H9 (cell line): ENCODE measurements at regions not wholly inside any gene's neighbourhood (a gene's known extent, or its start where the extent isn't known, plus 50 kb on each side); places are given as distances from the start of the nearest gene placed in this dataset.
"Not testable (repeated sequence)": the region's sequence is repeated elsewhere in the genome, so short reads cannot be mapped to it uniquely, and the experiment has no call there.

ENCODE experiments used
- DNase-seq: peaks from one replicate; pipeline ENCODE4 v3.0.0-alpha.2; 2017
- H2AFZ ChIP-seq: one replicate; pipeline ENCODE4 v1.6.1; 2013; ENCODE audit warnings: mild to moderate bottlenecking, low read length, control low read depth, moderate library complexity
- H2AK5ac ChIP-seq: 2 replicates; pipeline ENCODE4 v1.6.1; 2013; ENCODE audit warnings: low read length, control low read depth, mixed read lengths; ENCODE audit not compliant: insufficient read length
- H2BK120ac ChIP-seq: one replicate; pipeline ENCODE4 v1.6.1; 2013; ENCODE audit warnings: low read depth, mild to moderate bottlenecking, low read length, control low read depth, inconsistent platforms; ENCODE audit not compliant: poor library complexity, severe bottlenecking
- H2BK12ac ChIP-seq: 2 replicates; pipeline ENCODE4 v1.6.1; 2013; ENCODE audit warnings: low read length, control low read depth, mixed read lengths, low read depth; ENCODE audit not compliant: insufficient read length
- H2BK15ac ChIP-seq: 2 replicates; pipeline ENCODE4 v1.6.1; 2013; ENCODE audit warnings: low read depth, low read length, control low read depth
- H2BK20ac ChIP-seq: one replicate; pipeline ENCODE4 v1.6.1; 2013; ENCODE audit warnings: low read depth, mild to moderate bottlenecking, low read length, control low read depth, inconsistent platforms; ENCODE audit not compliant: poor library complexity, severe bottlenecking
- H2BK5ac ChIP-seq: 2 replicates; pipeline ENCODE4 v1.6.1; 2013; ENCODE audit warnings: low read length, control low read depth, mixed read lengths; ENCODE audit not compliant: insufficient read length
- H3K14ac ChIP-seq: 2 replicates; pipeline ENCODE4 v1.6.1; 2013; ENCODE audit warnings: low read length, control low read depth; ENCODE audit not compliant: insufficient read depth
- H3K18ac ChIP-seq: 2 replicates; pipeline ENCODE4 v1.6.1; 2013; ENCODE audit warnings: low read depth, mild to moderate bottlenecking, mixed read lengths, low read length, control low read depth; ENCODE audit not compliant: insufficient read length
- H3K23ac ChIP-seq: 2 replicates; pipeline ENCODE4 v1.6.1; 2013; ENCODE audit warnings: low read length, control low read depth, mixed read lengths, low read depth; ENCODE audit not compliant: insufficient read length
- H3K23me2 ChIP-seq: 2 replicates; pipeline ENCODE4 v1.6.1; 2013; ENCODE audit warnings: low read depth, mild to moderate bottlenecking, mixed read lengths, low read length, control low read depth; ENCODE audit not compliant: insufficient read length, poor library complexity, severe bottlenecking
- H3K27ac ChIP-seq: 2 replicates; pipeline ENCODE4 v1.5.1; 2013; ENCODE audit warnings: low read length, control low read depth, mixed read lengths, low read depth; ENCODE audit not compliant: insufficient read length
- H3K27me3 ChIP-seq: 2 replicates; pipeline ENCODE4 v1.6.1; 2013; ENCODE audit warnings: low read length, control low read depth, inconsistent platforms; ENCODE audit not compliant: insufficient read depth
- H3K4ac ChIP-seq: 2 replicates; pipeline ENCODE4 v1.6.1; 2013; ENCODE audit warnings: low read depth, mild to moderate bottlenecking, control low read depth, inconsistent platforms, low read length, moderate library complexity
- H3K4me1 ChIP-seq: 2 replicates; pipeline ENCODE4 v1.6.1; 2013; ENCODE audit warnings: low read length, control low read depth, inconsistent platforms; ENCODE audit not compliant: insufficient read depth
- H3K4me2 ChIP-seq: 2 replicates; pipeline ENCODE4 v1.6.1; 2013; ENCODE audit warnings: low read length, control low read depth, mixed read lengths; ENCODE audit not compliant: insufficient read length, insufficient read depth
- H3K56ac ChIP-seq: 2 replicates; pipeline ENCODE4 v1.6.1; 2013; ENCODE audit warnings: low read depth, mild to moderate bottlenecking, mixed read lengths, low read length, control low read depth; ENCODE audit not compliant: insufficient read length
- H3K79me1 ChIP-seq: 2 replicates; pipeline ENCODE4 v1.6.1; 2013; ENCODE audit warnings: low read depth, mild to moderate bottlenecking, moderate library complexity, low read length, control low read depth, inconsistent platforms; ENCODE audit not compliant: insufficient read depth, poor library complexity, severe bottlenecking
- H3K79me2 ChIP-seq: 2 replicates; pipeline ENCODE4 v1.6.1; 2013; ENCODE audit warnings: low read length, control low read depth, inconsistent platforms; ENCODE audit not compliant: insufficient read depth
- H3K9ac ChIP-seq: 2 replicates; pipeline ENCODE4 v1.6.1; 2013; ENCODE audit warnings: low read length, control low read depth, mixed read lengths; ENCODE audit not compliant: insufficient read length; ENCODE audit errors: extremely low read depth
- H3K9me3 ChIP-seq: one replicate; pipeline ENCODE4 v1.6.1; 2013; ENCODE audit warnings: low read depth, low read length, inconsistent platforms; ENCODE audit not compliant: control insufficient read depth
- H3T11ph ChIP-seq: one replicate; pipeline ENCODE4 v1.6.1; 2013; ENCODE audit warnings: mild to moderate bottlenecking, low read length, control low read depth, inconsistent platforms
- H4K20me1 ChIP-seq: one replicate; pipeline ENCODE4 v1.6.1; 2013; ENCODE audit not compliant: control insufficient read depth, insufficient read length, insufficient read depth
- H4K5ac ChIP-seq: 2 replicates; pipeline ENCODE4 v1.6.1; 2013; ENCODE audit warnings: low read depth, mild to moderate bottlenecking, mixed read lengths, low read length, control low read depth; ENCODE audit not compliant: insufficient read length
- H4K8ac ChIP-seq: replicated peaks from 2 replicates; pipeline ENCODE4 v1.6.1; 2013; ENCODE audit warnings: low read length, control low read depth, mixed read lengths, low read depth; ENCODE audit not compliant: insufficient read length
- H4K91ac ChIP-seq: 2 replicates; pipeline ENCODE4 v1.6.1; 2013; ENCODE audit warnings: low read depth, mild to moderate bottlenecking, moderate library complexity, mixed read lengths, low read length, control low read depth; ENCODE audit not compliant: insufficient read length
- H3K27ac Mint-ChIP-seq, 3 experiments: 2 replicates in 2 of 3; 3 replicates in 1 of 3; pipeline ENCODE4 v1.8.0; 2020 to 2021; ENCODE audit warnings: mixed read lengths in 3 of 3, mild to moderate bottlenecking in 1 of 3, moderate library complexity in 1 of 3
- H3K27me3 Mint-ChIP-seq: 2 replicates; pipeline ENCODE4 v1.8.0; 2021; ENCODE audit warnings: low read depth, mild to moderate bottlenecking, moderate library complexity, mixed read lengths
- H3K36me3 Mint-ChIP-seq, 3 experiments: 2 replicates in 2 of 3; 3 replicates in 1 of 3; pipeline ENCODE4 v1.8.0; 2020 to 2021; ENCODE audit warnings: low read depth in 3 of 3, mixed read lengths in 3 of 3; ENCODE audit not compliant: insufficient read depth in 1 of 3
- H3K4me1 Mint-ChIP-seq, 2 experiments: 2 replicates each; pipeline ENCODE4 v1.8.0; 2020; ENCODE audit warnings: mixed read lengths in 2 of 2
- H3K4me3 Mint-ChIP-seq, 2 experiments: 2 replicates in 1 of 2; 3 replicates in 1 of 2; pipeline ENCODE4 v1.8.0; 2020 to 2021; ENCODE audit warnings: mild to moderate bottlenecking in 2 of 2, mixed read lengths in 2 of 2, moderate library complexity in 1 of 2
- H3K9me3 Mint-ChIP-seq, 2 experiments: 2 replicates in 1 of 2; 3 replicates in 1 of 2; pipeline ENCODE4 v1.8.0; 2020; ENCODE audit warnings: mild to moderate bottlenecking in 2 of 2, mixed read lengths in 2 of 2, moderate library complexity in 1 of 2
- WGBS: extraction: QIAGEN DNeasy Blood & Tissue Kit; methylation state at CpG from one replicate; pipeline ENCODE4 v1.1.7; 2013; ENCODE audit warnings: missing lambda C conversion rate, low lambda C conversion rate, mixed read lengths; ENCODE audit not compliant: insufficient read length; ENCODE audit errors: extremely low coverage; 5-methylcytosine and 5-hydroxymethylcytosine counted together

GRCh38 chr14:85830549-85830948, 300.6 kb downstream of the FLRT2 start:
- H4K5ac ChIP-seq, H2AK5ac ChIP-seq, H3K23ac ChIP-seq, H3K56ac ChIP-seq, H3K23me2 ChIP-seq, H3K4me1 Mint-ChIP-seq, H4K8ac ChIP-seq, H3K4me1 ChIP-seq, H2BK15ac ChIP-seq, H2BK5ac ChIP-seq, H2BK120ac ChIP-seq, H4K91ac ChIP-seq, H3K4me2 ChIP-seq, H3K9me3 Mint-ChIP-seq, H3K79me2 ChIP-seq, H3K14ac ChIP-seq, H3K27me3 Mint-ChIP-seq, H3K9me3 ChIP-seq, H3K79me1 ChIP-seq, DNase-seq, H3K27ac Mint-ChIP-seq, H2BK20ac ChIP-seq, H3K36me3 Mint-ChIP-seq, H3K4me3 Mint-ChIP-seq, H3K18ac ChIP-seq, H3T11ph ChIP-seq, H3K4ac ChIP-seq, H3K27me3 ChIP-seq, H2BK12ac ChIP-seq, H4K20me1 ChIP-seq, H3K27ac ChIP-seq, H2AFZ ChIP-seq, H3K9ac ChIP-seq: not testable (repeated sequence)
- no CpG with 5 or more reads among the region's 8 CpGs for WGBS

GRCh38 chr14:85829601-85830000, 299.7 kb downstream of the FLRT2 start:
- not testable (repeated sequence) for H3K4me1 ChIP-seq, H3K79me2 ChIP-seq, H2BK120ac ChIP-seq, H2BK5ac ChIP-seq, H3K14ac ChIP-seq, H3K9me3 ChIP-seq, H3K23ac ChIP-seq, H3T11ph ChIP-seq, H3K27me3 Mint-ChIP-seq, H4K20me1 ChIP-seq, H3K9me3 Mint-ChIP-seq, H2AFZ ChIP-seq, H3K23me2 ChIP-seq, H3K18ac ChIP-seq, DNase-seq, H3K27ac Mint-ChIP-seq, H4K8ac ChIP-seq, H3K79me1 ChIP-seq, H2AK5ac ChIP-seq, H2BK15ac ChIP-seq, H3K4me1 Mint-ChIP-seq, H3K27me3 ChIP-seq, H3K9ac ChIP-seq, H2BK12ac ChIP-seq, H3K4me3 Mint-ChIP-seq, H3K27ac ChIP-seq, H4K5ac ChIP-seq, H3K56ac ChIP-seq, H3K4me2 ChIP-seq, H2BK20ac ChIP-seq, H3K36me3 Mint-ChIP-seq, H3K4ac ChIP-seq, H4K91ac ChIP-seq
- WGBS = no CpG with 5 or more reads among the region's 25 CpGs
